AG10803 (cell line): ENCODE measurements at regions not wholly inside any gene's neighbourhood (a gene's known extent, or its start where the extent isn't known, plus 50 kb on each side); places are given as distances from the start of the nearest gene placed in this dataset.

Source experiments
- DNase-seq: peaks from one replicate; pipeline ENCODE4 v3.0.0; 2010; ENCODE audit warnings: low read depth
- H3K4me3 ChIP-seq: 2 replicates; pipeline ENCODE4 v1.5.1; 2011; ENCODE audit warnings: mild to moderate bottlenecking, low read length, control low read depth
- CTCF ChIP-seq: conservative IDR thresholded peaks from 2 replicates; pipeline ENCODE4 v1.5.1; 2011; ENCODE audit warnings: mild to moderate bottlenecking, low read length, control low read depth, inconsistent platforms

GRCh38 chr6:163954088-163954775, 539.7 kb downstream of the QKI start:
- TF ChIP-seq CTCF = no peak
- no peak overlapping the region for H3K4me3 ChIP-seq
- no peak for DNase-seq

GRCh38 chr6:163952005-163952404, 537.5 kb downstream of the QKI start:
- TF ChIP-seq CTCF = no peak
- DNase-seq = no peak
- no peak overlapping the region for H3K4me3 ChIP-seq

- no peak for DNase-seq
- H3K4me3 ChIP-seq = no peak overlapping the region
- no peak for TF ChIP-seq CTCF
Observed at GRCh38 chr6:163951326-163951725, 536.8 kb downstream of the QKI start.

GRCh38 chr6:163950159-163950558, 535.6 kb downstream of the QKI start:
- H3K4me3 ChIP-seq = no peak overlapping the region
- DNase-seq = peak; percentile 16
- no peak for TF ChIP-seq CTCF

- H3K4me3 ChIP-seq = no peak overlapping the region
- DNase-seq = no peak
- TF ChIP-seq CTCF = no peak
Observed at GRCh38 chr6:163949431-163949830, 534.9 kb downstream of the QKI start.

GRCh38 chr6:163948250-163948649, 533.7 kb downstream of the QKI start:
- H3K4me3 ChIP-seq = no peak overlapping the region
- no peak for TF ChIP-seq CTCF
- no peak for DNase-seq

GRCh38 chr6:163947276-163947675, 532.8 kb downstream of the QKI start:
- TF ChIP-seq CTCF = no peak
- DNase-seq = no peak
- no peak overlapping the region for H3K4me3 ChIP-seq
